Keratinocyte (primary cell): ENCODE measurements at regions not wholly inside any gene's neighbourhood (a gene's known extent, or its start where the extent isn't known, plus 50 kb on each side); places are given as distances from the start of the nearest gene placed in this dataset.

Experiments
- EZH2 ChIP-seq: IDR thresholded peaks from one replicate; pipeline ENCODE4 v1.6.1; 2012; ENCODE audit warnings: inconsistent platforms, mild to moderate bottlenecking, low read length, moderate library complexity
- TF ChIP-seq, protein P1 (sequence below), 3 experiments: IDR thresholded peaks in 1 of 3; conservative IDR thresholded peaks in 1 of 3; optimal IDR thresholded peaks in 1 of 3; 2 replicates in 2 of 3; 3 replicates in 1 of 3; pipeline versions ENCODE3 to v1.5.1; 2011; ENCODE audit warnings: low read length in 3 of 3, mild to moderate bottlenecking in 3 of 3, moderate library complexity in 2 of 3, control low read depth in 1 of 3, inconsistent platforms in 1 of 3; ENCODE audit not compliant: insufficient read depth in 2 of 3; ENCODE audit errors: extremely low read depth in 1 of 3

DNA sequence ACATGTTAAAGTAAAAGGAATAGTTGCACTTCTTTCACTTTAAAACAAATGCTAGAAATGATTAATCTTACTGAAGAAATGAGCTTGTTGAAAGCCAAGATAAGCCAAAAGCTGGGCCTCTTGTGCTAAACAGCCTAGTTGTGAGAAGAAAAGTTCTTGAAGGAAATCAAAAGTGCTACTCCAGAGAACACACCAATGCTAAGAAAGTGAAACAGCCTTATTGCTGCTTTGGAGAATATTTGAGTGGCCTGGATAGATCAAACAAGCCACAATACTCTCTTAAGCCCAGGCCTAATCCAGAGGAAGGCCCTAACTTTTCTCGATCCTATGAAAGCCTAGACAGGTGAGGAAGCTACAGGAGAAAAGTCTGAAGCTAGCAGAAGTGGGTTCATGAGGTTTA is 967.9 kb upstream of the INTU start:
- no peak for TF ChIP-seq EZH2
- TF ChIP-seq, protein P1, sequence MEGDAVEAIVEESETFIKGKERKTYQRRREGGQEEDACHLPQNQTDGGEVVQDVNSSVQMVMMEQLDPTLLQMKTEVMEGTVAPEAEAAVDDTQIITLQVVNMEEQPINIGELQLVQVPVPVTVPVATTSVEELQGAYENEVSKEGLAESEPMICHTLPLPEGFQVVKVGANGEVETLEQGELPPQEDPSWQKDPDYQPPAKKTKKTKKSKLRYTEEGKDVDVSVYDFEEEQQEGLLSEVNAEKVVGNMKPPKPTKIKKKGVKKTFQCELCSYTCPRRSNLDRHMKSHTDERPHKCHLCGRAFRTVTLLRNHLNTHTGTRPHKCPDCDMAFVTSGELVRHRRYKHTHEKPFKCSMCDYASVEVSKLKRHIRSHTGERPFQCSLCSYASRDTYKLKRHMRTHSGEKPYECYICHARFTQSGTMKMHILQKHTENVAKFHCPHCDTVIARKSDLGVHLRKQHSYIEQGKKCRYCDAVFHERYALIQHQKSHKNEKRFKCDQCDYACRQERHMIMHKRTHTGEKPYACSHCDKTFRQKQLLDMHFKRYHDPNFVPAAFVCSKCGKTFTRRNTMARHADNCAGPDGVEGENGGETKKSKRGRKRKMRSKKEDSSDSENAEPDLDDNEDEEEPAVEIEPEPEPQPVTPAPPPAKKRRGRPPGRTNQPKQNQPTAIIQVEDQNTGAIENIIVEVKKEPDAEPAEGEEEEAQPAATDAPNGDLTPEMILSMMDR (optimal IDR thresholded peaks at IDR 0.05 in 1 of 3, IDR thresholded peaks at IDR 0.05 in 1 of 3, conservative IDR thresholded peaks at IDR 0.05 in 1 of 3; ENCODE audit: extremely low read depth in 1 of 3, insufficient read depth in 2 of 3, low read length in 3 of 3) = no peak
